ENCODE measurements at regions not wholly inside any gene's neighbourhood (a gene's known extent, or its start where the extent isn't known, plus 50 kb on each side); places are given as distances from the start of the nearest gene placed in this dataset.

- Mint-ChIP-seq H3K27ac (no peak overlapping the region), H3K9me3 (no peaks in the 10 kb centered on the region), H3K36me3 (ENCODE audit: low read depth) (no peaks in the 10 kb centered on the region), H3K4me3 (no peak overlapping the region), H3K4me1 (ENCODE audit: low read depth) (peaks cover 3% of the 10 kb centered on the region), H3K27me3 (peaks cover 10% of the 10 kb centered on the region)
These were observed 164.3 kb upstream of the FHL2 start for GRCh38 chr2:105563000-105563719.

GRCh38 chr2:105561401-105561800 is 162.6 kb upstream of the FHL2 start:
- Mint-ChIP-seq H3K36me3 (ENCODE audit: low read depth) (no peaks in the 10 kb centered on the region), H3K27ac (no peak overlapping the region), H3K27me3 (peaks cover 15% of the 10 kb centered on the region), H3K4me3 (no peak overlapping the region), H3K4me1 (ENCODE audit: low read depth) (no peaks in the 10 kb centered on the region), H3K9me3 (no peaks in the 10 kb centered on the region)

GRCh38 chr2:105560157-105560556 is 161.3 kb upstream of the FHL2 start:
- Mint-ChIP-seq H3K9me3 (no peaks in the 10 kb centered on the region), H3K27ac (no peak overlapping the region), H3K27me3 (peaks cover 15% of the 10 kb centered on the region), H3K36me3 (ENCODE audit: low read depth) (no peaks in the 10 kb centered on the region), H3K4me1 (ENCODE audit: low read depth) (no peaks in the 10 kb centered on the region), H3K4me3 (no peak overlapping the region)

GRCh38 chr2:105557021-105557920 is 158.4 kb upstream of the FHL2 start:
- H3K4me3 Mint-ChIP-seq: no peak overlapping the region
- H3K36me3 Mint-ChIP-seq (ENCODE audit: low read depth): no peaks in the 10 kb centered on the region
- H3K27ac Mint-ChIP-seq: no peak overlapping the region
- no peaks in the 10 kb centered on the region for H3K4me1 Mint-ChIP-seq (ENCODE audit: low read depth)
- peaks cover 25% of the 10 kb centered on the region for H3K27me3 Mint-ChIP-seq
- no peaks in the 10 kb centered on the region for H3K9me3 Mint-ChIP-seq

- no peak overlapping the region for H3K4me3 Mint-ChIP-seq
- H3K27me3 Mint-ChIP-seq: peaks cover 25% of the 10 kb centered on the region
- H3K4me1 Mint-ChIP-seq (ENCODE audit: low read depth): no peaks in the 10 kb centered on the region
- no peaks in the 10 kb centered on the region for H3K9me3 Mint-ChIP-seq
- no peaks in the 10 kb centered on the region for H3K36me3 Mint-ChIP-seq (ENCODE audit: low read depth)
- no peak overlapping the region for H3K27ac Mint-ChIP-seq
These were observed 157.5 kb upstream of the FHL2 start for GRCh38 chr2:105556366-105556765.

- Mint-ChIP-seq H3K36me3 (ENCODE audit: low read depth) (no peaks in the 10 kb centered on the region), H3K27ac (no peak overlapping the region), H3K9me3 (no peaks in the 10 kb centered on the region), H3K4me3 (no peak overlapping the region), H3K27me3 (peaks cover 19% of the 10 kb centered on the region), H3K4me1 (ENCODE audit: low read depth) (no peaks in the 10 kb centered on the region)
These were observed 155.4 kb upstream of the FHL2 start for GRCh38 chr2:105554235-105554634.

- no peaks in the 10 kb centered on the region for H3K36me3 Mint-ChIP-seq (ENCODE audit: low read depth)
- peaks cover 15% of the 10 kb centered on the region for H3K27me3 Mint-ChIP-seq
- no peak overlapping the region for H3K4me3 Mint-ChIP-seq
- H3K9me3 Mint-ChIP-seq: no peaks in the 10 kb centered on the region
- H3K27ac Mint-ChIP-seq: no peak overlapping the region
- H3K4me1 Mint-ChIP-seq (ENCODE audit: low read depth): no peaks in the 10 kb centered on the region
These were observed 154.8 kb upstream of the FHL2 start for GRCh38 chr2:105553538-105554196.

GRCh38 chr2:105546628-105546974 is 147.8 kb upstream of the FHL2 start:
- H3K27ac Mint-ChIP-seq: no peak overlapping the region
- no peak overlapping the region for H3K4me3 Mint-ChIP-seq
- H3K27me3 Mint-ChIP-seq: peaks cover 4% of the 10 kb centered on the region

GRCh38 chr2:105545730-105546627 is 147.1 kb upstream of the FHL2 start:
- Mint-ChIP-seq H3K4me3 (no peak overlapping the region), H3K4me1 (ENCODE audit: low read depth) (peaks cover 5% of the 10 kb centered on the region), H3K27ac (no peak overlapping the region), H3K9me3 (no peaks in the 10 kb centered on the region), H3K36me3 (ENCODE audit: low read depth) (no peaks in the 10 kb centered on the region), H3K27me3 (peaks cover 4% of the 10 kb centered on the region)

More at GRCh38 chr2:105546628-105546974, 147.8 kb upstream of the FHL2 start:
- H3K4me1 Mint-ChIP-seq (ENCODE audit: low read depth): peaks cover 5% of the 10 kb centered on the region
- H3K36me3 Mint-ChIP-seq (ENCODE audit: low read depth): no peaks in the 10 kb centered on the region
- no peaks in the 10 kb centered on the region for H3K9me3 Mint-ChIP-seq

- Mint-ChIP-seq H3K9me3 (no peaks in the 10 kb centered on the region), H3K27me3 (peaks cover 4% of the 10 kb centered on the region), H3K36me3 (ENCODE audit: low read depth) (no peaks in the 10 kb centered on the region), H3K4me1 (ENCODE audit: low read depth) (peaks cover 5% of the 10 kb centered on the region), H3K27ac (no peak overlapping the region), H3K4me3 (no peak overlapping the region)
These were observed 145.9 kb upstream of the FHL2 start for GRCh38 chr2:105544591-105545377.

GRCh38 chr2:105541189-105542050 is 142.6 kb upstream of the FHL2 start:
- Mint-ChIP-seq H3K27ac (no peak overlapping the region), H3K27me3 (peaks cover 11% of the 10 kb centered on the region)

GRCh38 chr2:105540642-105541041 is 141.8 kb upstream of the FHL2 start:
- H3K27ac Mint-ChIP-seq: no peak overlapping the region
- no peaks in the 10 kb centered on the region for H3K36me3 Mint-ChIP-seq (ENCODE audit: low read depth)
- peaks cover 10% of the 10 kb centered on the region for H3K27me3 Mint-ChIP-seq
- H3K9me3 Mint-ChIP-seq: no peaks in the 10 kb centered on the region
- peaks cover 2% of the 10 kb centered on the region for H3K4me1 Mint-ChIP-seq (ENCODE audit: low read depth)
- H3K4me3 Mint-ChIP-seq: no peak overlapping the region

More at GRCh38 chr2:105541189-105542050, 142.6 kb upstream of the FHL2 start:
- no peaks in the 10 kb centered on the region for H3K36me3 Mint-ChIP-seq (ENCODE audit: low read depth)
- H3K9me3 Mint-ChIP-seq: no peaks in the 10 kb centered on the region
- peaks cover 5% of the 10 kb centered on the region for H3K4me1 Mint-ChIP-seq (ENCODE audit: low read depth)
- no peak overlapping the region for H3K4me3 Mint-ChIP-seq

- no peak overlapping the region for H3K4me3 Mint-ChIP-seq
- H3K4me1 Mint-ChIP-seq (ENCODE audit: low read depth): no peaks in the 10 kb centered on the region
- no peaks in the 10 kb centered on the region for H3K9me3 Mint-ChIP-seq
- no peaks in the 10 kb centered on the region for H3K36me3 Mint-ChIP-seq (ENCODE audit: low read depth)
- no peak overlapping the region for H3K27ac Mint-ChIP-seq
- peaks cover 13% of the 10 kb centered on the region for H3K27me3 Mint-ChIP-seq
These were observed 140.5 kb upstream of the FHL2 start for GRCh38 chr2:105539331-105539730.
